Lower leg skin (tissue), 4 donors: ENCODE measurements at regions not wholly inside any gene's neighbourhood (a gene's known extent, or its start where the extent isn't known, plus 50 kb on each side); places are given as distances from the start of the nearest gene placed in this dataset.
"Not testable (repeated sequence)": the region's sequence is repeated elsewhere in the genome, so short reads cannot be mapped to it uniquely, and the experiment has no call there.

Source experiments
- DNase-seq, 2 donors: peaks; one replicate each; pipeline ENCODE4 v3.0.0-alpha.2; 2019; ENCODE audit warnings: low spot score in 2 of 2
- H3K4me3 ChIP-seq: fragments of 200-600 bp; sonication (generic); 2 replicates; pipeline ENCODE4 v1.5.1; 2017; ENCODE audit warnings: mild to moderate bottlenecking, low read depth; ENCODE audit not compliant: poor library complexity, severe bottlenecking
- CTCF ChIP-seq, 3 donors: fragments of 450-650 bp; IDR thresholded peaks; one replicate each; pipeline ENCODE4 v1.5.1; 2016; ENCODE audit warnings: antibody characterized with exemption in 3 of 3, mild to moderate bottlenecking in 3 of 3, moderate library complexity in 2 of 3
- POLR2A ChIP-seq, 2 donors: fragments of 450-650 bp; IDR thresholded peaks; one replicate each; pipeline ENCODE4 v1.6.1; 2016 to 2017; ENCODE audit warnings: antibody characterized with exemption in 2 of 2, mild to moderate bottlenecking in 1 of 2, moderate library complexity in 1 of 2
- WGBS, 2 donors: methylation state at CpG; one replicate each; pipeline ENCODE4 v1.1.5; 2018; 5-methylcytosine and 5-hydroxymethylcytosine counted together
- intact Hi-C: fragments of 100-400 bp; cut with DNase I; formaldehyde crosslinking; loops from one replicate; pipeline ENCODE4 v1.15.0; 2023; ENCODE audit warnings: low total_unique reads

- no peak for DNase-seq
- no peak overlapping the region for H3K4me3 ChIP-seq
- no peak for TF ChIP-seq CTCF (IDR thresholded peaks at IDR 0.05)
- TF ChIP-seq POLR2A (IDR thresholded peaks at IDR 0.05) = no peak
- intact Hi-C loops = no loop called here
- 34 to 41% methylated on average over 5 of the region's 5 CpGs for WGBS, 2 donors
Observed at GRCh38 chr2:187658952-187659525, 104.8 kb upstream of the TFPI start.

GRCh38 chr2:187676050-187676449 is 121.8 kb upstream of the TFPI start:
- H3K4me3 ChIP-seq, DNase-seq, intact Hi-C loops: not testable (repeated sequence)
- WGBS, 2 donors = 94% methylated on average over 2 of the region's 2 CpGs

GRCh38 chr2:187679454-187679853 is 125.2 kb upstream of the TFPI start:
- DNase-seq = no peak
- H3K4me3 ChIP-seq = no peak overlapping the region
- no peak for TF ChIP-seq POLR2A (IDR thresholded peaks at IDR 0.05)
- TF ChIP-seq CTCF (IDR thresholded peaks at IDR 0.05) = no peak
- intact Hi-C loops = no loop called here

- WGBS, 2 donors = 63 to 65% methylated on average over 1 of the region's 1 CpG
- intact Hi-C loops = no loop called here
- DNase-seq = no peak
- TF ChIP-seq CTCF (IDR thresholded peaks at IDR 0.05) = no peak
- no peak overlapping the region for H3K4me3 ChIP-seq
Observed at GRCh38 chr2:187684174-187684573, 129.9 kb upstream of the TFPI start.

DNA sequence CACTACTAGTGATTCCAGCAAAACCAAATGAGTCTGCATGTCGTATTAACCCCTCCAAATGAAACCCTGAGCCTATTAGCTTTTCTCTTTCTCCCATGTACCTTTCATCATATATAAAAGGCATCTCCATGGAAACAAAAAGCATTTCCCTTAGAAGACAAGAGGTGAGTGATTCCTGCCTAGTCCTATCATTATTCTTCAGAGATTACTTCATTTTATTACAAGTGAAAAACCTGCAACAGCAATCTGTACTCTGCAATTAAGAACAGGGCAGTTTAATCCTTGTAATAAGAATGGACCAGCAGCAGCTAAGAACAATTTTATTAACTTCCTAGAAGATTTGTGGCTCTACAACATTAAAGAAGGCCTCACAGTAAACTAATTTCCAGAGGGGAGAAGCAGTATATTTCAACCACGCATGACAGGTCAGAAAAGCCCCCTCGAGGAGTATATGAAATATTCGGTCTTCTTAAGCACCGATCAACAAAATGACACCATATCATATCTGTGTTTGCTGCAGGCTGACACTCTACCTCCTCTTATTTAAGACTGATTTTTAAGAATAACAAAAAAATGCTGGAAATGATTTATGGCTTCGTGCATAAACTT is 132.3 kb upstream of the TFPI start:
- 56 to 64% methylated on average over 6 of the region's 6 CpGs for WGBS, 2 donors
- intact Hi-C loops = no loop called here
- no peak overlapping the region for H3K4me3 ChIP-seq
- no peak for DNase-seq
- TF ChIP-seq POLR2A (IDR thresholded peaks at IDR 0.05) = no peak
- TF ChIP-seq CTCF (IDR thresholded peaks at IDR 0.05) = no peak

DNA sequence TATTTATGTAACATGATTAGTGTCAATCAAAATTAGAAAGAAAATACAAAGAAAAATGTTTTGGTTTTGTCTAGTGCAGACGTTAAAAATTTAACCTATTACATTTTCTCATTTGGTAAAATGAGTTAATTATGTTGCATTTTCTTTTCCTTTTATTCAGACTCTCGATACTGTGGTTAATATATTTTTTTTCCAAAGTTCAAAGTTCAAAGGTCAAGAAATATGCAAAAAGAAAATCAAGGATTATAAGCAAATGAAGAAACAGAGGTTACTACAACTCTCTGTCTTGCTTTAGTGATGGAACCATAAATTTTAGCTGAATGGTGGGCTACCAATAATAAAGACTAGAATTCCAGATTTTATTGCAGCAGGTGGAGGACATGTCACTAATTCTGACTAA is 133.3 kb upstream of the TFPI start:
- no peak overlapping the region for H3K4me3 ChIP-seq
- DNase-seq = no peak
- TF ChIP-seq POLR2A (IDR thresholded peaks at IDR 0.05) (no peak), CTCF (IDR thresholded peaks at IDR 0.05) (no peak)
- WGBS, 2 donors = 56 to 62% methylated on average over 2 of the region's 2 CpGs
- intact Hi-C loops = no loop called here
